Activated naive CD4-positive, alpha-beta T cell treated with Interleukin-2 at 50 U/mL for 16 hours (primary cell): ENCODE measurements at regions not wholly inside any gene's neighbourhood (a gene's known extent, or its start where the extent isn't known, plus 50 kb on each side); places are given as distances from the start of the nearest gene placed in this dataset.
"Not testable (repeated sequence)": the region's sequence is repeated elsewhere in the genome, so short reads cannot be mapped to it uniquely, and the experiment has no call there.

Experiments used
- DNase-seq: peaks from one replicate; pipeline ENCODE4 v3.0.0-alpha.2; 2020

- DNase-seq, result no peak
Measured at GRCh38 chr4:177809791-177810190, 367.6 kb upstream of the AGA start.

GRCh38 chr4:177810220-177810619 is 368.0 kb upstream of the AGA start:
- DNase-seq, result no peak

GRCh38 chr4:177818392-177818791 is 376.2 kb upstream of the AGA start:
- DNase-seq, result not testable (repeated sequence)

GRCh38 chr4:177826973-177827372 is 384.7 kb upstream of the AGA start:
- DNase-seq, result no peak

- no peak for DNase-seq
Measured at GRCh38 chr4:177841258-177841657, 399.0 kb upstream of the AGA start.

- DNase-seq, result no peak
Measured at GRCh38 chr4:177853229-177853628, 411.0 kb upstream of the AGA start.

GRCh38 chr4:177855507-177856197 is 413.4 kb upstream of the AGA start:
- DNase-seq, result no peak

GRCh38 chr4:177860171-177860570 is 417.9 kb upstream of the AGA start:
- DNase-seq, result no peak

- DNase-seq, result no peak
Measured at GRCh38 chr4:177861551-177862094, 419.4 kb upstream of the AGA start.

GRCh38 chr4:177862541-177863176 is 420.4 kb upstream of the AGA start:
- no peak for DNase-seq

GRCh38 chr4:177879851-177880250 is 437.6 kb upstream of the AGA start:
- DNase-seq, result no peak

- no peak for DNase-seq
Measured at GRCh38 chr4:177895136-177895535, 452.9 kb upstream of the AGA start.

GRCh38 chr4:177901786-177902185 is 459.5 kb upstream of the AGA start:
- no peak for DNase-seq

GRCh38 chr4:177902386-177902785 is 460.1 kb upstream of the AGA start:
- no peak for DNase-seq

GRCh38 chr4:177907736-177908424 is 465.6 kb upstream of the AGA start:
- no peak for DNase-seq

GRCh38 chr4:177921715-177922114 is 479.5 kb upstream of the AGA start:
- no peak for DNase-seq

GRCh38 chr4:177923888-177924287 is 481.7 kb upstream of the AGA start:
- DNase-seq, result no peak

GRCh38 chr4:177937041-177937440 is 494.8 kb upstream of the AGA start:
- no peak for DNase-seq

- no peak for DNase-seq
Measured at GRCh38 chr4:177938226-177938625, 496.0 kb upstream of the AGA start.

- no peak for DNase-seq
Measured at GRCh38 chr4:177945268-177945667, 503.0 kb upstream of the AGA start.

- no peak for DNase-seq
Measured at GRCh38 chr4:177947607-177948006, 505.4 kb upstream of the AGA start.

GRCh38 chr4:177948853-177949252 is 506.6 kb upstream of the AGA start:
- no peak for DNase-seq

- no peak for DNase-seq
Measured at GRCh38 chr4:177951026-177951425, 508.8 kb upstream of the AGA start.

GRCh38 chr4:177952723-177953122 is 510.5 kb upstream of the AGA start:
- DNase-seq, result no peak
